ENCODE measurements at regions not wholly inside any gene's neighbourhood (a gene's known extent, or its start where the extent isn't known, plus 50 kb on each side); places are given as distances from the start of the nearest gene placed in this dataset.

GRCh38 chr11:104725796-104726408, 172.4 kb downstream of the CASP12 start:
- no peak for DNase-seq (ENCODE audit: low spot score)

More at GRCh38 chr11:104725796-104726408, 172.4 kb downstream of the CASP12 start:
- in situ Hi-C loops (cut with HindIII; ENCODE audit: extremely low pct_ligation_motif_present, low pct_unique_long_range_greater_than_20kb), result no loop called here
- Histone ChIP-seq H3K4me3 (replicated peaks in 1 of 3; ENCODE audit: insufficient read depth in 1 of 3, low read depth in 2 of 3, low read length in 3 of 3) (no peak overlapping the region), H4K20me1 (ENCODE audit: insufficient read depth, low read length) (no peaks in the 10 kb centered on the region), H3K9me3 (ENCODE audit: low read length) (peaks cover 12% of the 10 kb centered on the region), H3K36me3 (replicated peaks in 1 of 2; ENCODE audit: control insufficient read depth in 1 of 2, insufficient read depth in 2 of 2, low read length in 2 of 2) (no peaks in the 10 kb centered on the region), H3K27me3 (ENCODE audit: control insufficient read depth in 1 of 2, insufficient read depth in 2 of 2, low read length in 2 of 2) (no peaks in the 10 kb centered on the region; a peak in 1 of 5 replicates), H3K27ac (ENCODE audit: extremely low read length, insufficient read depth, low read length) (no peak overlapping the region), H3K79me2 (ENCODE audit: insufficient read depth, low read length) (no peaks in the 10 kb centered on the region), H3K4me2 (ENCODE audit: low read depth, low read length) (no peak overlapping the region), H2AFZ (ENCODE audit: low read length) (no peak overlapping the region), H3K4me1 (ENCODE audit: insufficient read depth, low read length) (no peaks in the 10 kb centered on the region), H3K9ac (ENCODE audit: insufficient read depth, low read depth, low read length) (no peak overlapping the region)
- TF ChIP-seq ZNF773 (CRISPR knock-in tag; IDR thresholded peaks at IDR 0.05; ENCODE audit: borderline replicate concordance) (no peak), HOXD1 (CRISPR knock-in tag; IDR thresholded peaks at IDR 0.05) (no peak), GMEB2 (CRISPR knock-in tag; IDR thresholded peaks at IDR 0.05; ENCODE audit: low read depth) (no peak), MEIS2 (CRISPR knock-in tag; IDR thresholded peaks at IDR 0.05) (no peak), MED8 (CRISPR knock-in tag; IDR thresholded peaks at IDR 0.05; ENCODE audit: insufficient replicate concordance) (no peak), NCOR1 (IDR thresholded peaks at IDR 0.05; ENCODE audit: borderline replicate concordance, low read length) (no peak), FOXP1 (IDR thresholded peaks at IDR 0.05) (no peak), FOXP1 (CRISPR knock-in tag; IDR thresholded peaks at IDR 0.05) (no peak), MNT (IDR thresholded peaks at IDR 0.05) (0 out of 2 replicates have a peak, but pooled peaks have one; percentile 7)
- TF ChIP-seq, protein P1, sequence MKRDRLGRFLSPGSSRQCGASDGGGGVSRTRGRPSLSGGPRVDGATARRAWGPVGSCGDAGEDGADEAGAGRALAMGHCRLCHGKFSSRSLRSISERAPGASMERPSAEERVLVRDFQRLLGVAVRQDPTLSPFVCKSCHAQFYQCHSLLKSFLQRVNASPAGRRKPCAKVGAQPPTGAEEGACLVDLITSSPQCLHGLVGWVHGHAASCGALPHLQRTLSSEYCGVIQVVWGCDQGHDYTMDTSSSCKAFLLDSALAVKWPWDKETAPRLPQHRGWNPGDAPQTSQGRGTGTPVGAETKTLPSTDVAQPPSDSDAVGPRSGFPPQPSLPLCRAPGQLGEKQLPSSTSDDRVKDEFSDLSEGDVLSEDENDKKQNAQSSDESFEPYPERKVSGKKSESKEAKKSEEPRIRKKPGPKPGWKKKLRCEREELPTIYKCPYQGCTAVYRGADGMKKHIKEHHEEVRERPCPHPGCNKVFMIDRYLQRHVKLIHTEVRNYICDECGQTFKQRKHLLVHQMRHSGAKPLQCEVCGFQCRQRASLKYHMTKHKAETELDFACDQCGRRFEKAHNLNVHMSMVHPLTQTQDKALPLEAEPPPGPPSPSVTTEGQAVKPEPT (CRISPR knock-in tag; IDR thresholded peaks at IDR 0.05; ENCODE audit: low read depth), result no peak
- TF ChIP-seq, protein P2, sequence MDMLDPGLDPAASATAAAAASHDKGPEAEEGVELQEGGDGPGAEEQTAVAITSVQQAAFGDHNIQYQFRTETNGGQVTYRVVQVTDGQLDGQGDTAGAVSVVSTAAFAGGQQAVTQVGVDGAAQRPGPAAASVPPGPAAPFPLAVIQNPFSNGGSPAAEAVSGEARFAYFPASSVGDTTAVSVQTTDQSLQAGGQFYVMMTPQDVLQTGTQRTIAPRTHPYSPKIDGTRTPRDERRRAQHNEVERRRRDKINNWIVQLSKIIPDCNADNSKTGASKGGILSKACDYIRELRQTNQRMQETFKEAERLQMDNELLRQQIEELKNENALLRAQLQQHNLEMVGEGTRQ (IDR thresholded peaks at IDR 0.05; ENCODE audit: low read depth, low read length), result 0 out of 2 replicates have a peak, but pooled peaks have one; percentile 9
- TF ChIP-seq, protein P2 (CRISPR knock-in tag; IDR thresholded peaks at IDR 0.05; ENCODE audit: borderline replicate concordance), result no peak
- ChIA-PET CTCF (ENCODE audit: low intra/inter-chr PET ratio, low total read pairs) (no interaction called here), POLR2A (no interaction called here)
- no peak for ATAC-seq
- 0% methylated on average over 4 of the region's 4 CpGs for WGBS (ENCODE audit: low lambda C conversion rate)
- FAIRE-seq, result no peak
- intact Hi-C loops (cut with micrococcal nuclease; ENCODE audit: unreplicated experiment), result no loop called here
- BruUV-seq (replicated peaks), result no TSS peak
